NCI-H1694 treated with DMSO at 0.1 percent for 48 hours (cell line): ENCODE measurements at regions not wholly inside any gene's neighbourhood (a gene's known extent, or its start where the extent isn't known, plus 50 kb on each side); places are given as distances from the start of the nearest gene placed in this dataset.

Experiments used
- DNase-seq: peaks from one replicate; lab custom pipeline; 2025; lab: John Stamatoyannopoulos, UW

- DNase-seq, result no peak
These were observed 88.2 kb downstream of the TMA16 start for GRCh38 chr4:163582703-163583102.

DNA sequence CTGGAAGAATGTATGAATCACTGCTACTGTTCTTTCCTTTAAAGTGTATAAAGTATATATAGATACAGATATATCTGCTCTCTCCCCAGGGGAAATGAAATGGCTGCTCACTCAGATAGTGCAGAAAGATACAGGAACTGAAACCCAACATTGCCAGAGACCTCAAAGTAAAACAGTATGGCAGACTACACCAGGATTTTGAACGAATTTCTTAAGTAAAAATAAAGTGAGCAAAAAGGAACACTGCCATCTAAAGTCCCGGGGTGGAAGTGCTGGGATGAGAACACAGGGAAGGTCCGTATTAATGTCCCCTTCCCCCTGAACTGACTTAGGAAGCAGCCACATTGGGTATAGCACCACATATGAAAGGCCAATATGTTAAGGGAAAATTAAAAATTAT is 93.4 kb downstream of the TMA16 start:
- DNase-seq, result no peak

DNA sequence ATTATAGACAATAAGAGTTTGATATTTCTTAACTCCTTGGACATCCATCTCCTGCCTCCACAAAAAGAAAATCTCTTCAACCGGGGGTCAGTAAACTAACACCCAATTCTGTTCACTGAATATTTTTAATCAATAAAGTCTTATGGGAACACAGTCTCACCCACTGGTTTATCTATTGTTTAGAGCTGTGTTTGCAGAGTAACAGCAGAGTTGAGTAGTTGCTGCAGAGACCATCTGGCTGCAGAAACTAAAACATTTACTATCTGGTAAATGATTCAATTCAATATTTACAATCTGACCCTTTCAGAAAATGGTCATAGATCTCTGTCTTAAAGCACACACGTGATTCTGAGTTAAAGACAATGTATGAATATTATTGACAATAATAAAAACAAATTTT is 94.0 kb downstream of the TMA16 start:
- no peak for DNase-seq

DNA sequence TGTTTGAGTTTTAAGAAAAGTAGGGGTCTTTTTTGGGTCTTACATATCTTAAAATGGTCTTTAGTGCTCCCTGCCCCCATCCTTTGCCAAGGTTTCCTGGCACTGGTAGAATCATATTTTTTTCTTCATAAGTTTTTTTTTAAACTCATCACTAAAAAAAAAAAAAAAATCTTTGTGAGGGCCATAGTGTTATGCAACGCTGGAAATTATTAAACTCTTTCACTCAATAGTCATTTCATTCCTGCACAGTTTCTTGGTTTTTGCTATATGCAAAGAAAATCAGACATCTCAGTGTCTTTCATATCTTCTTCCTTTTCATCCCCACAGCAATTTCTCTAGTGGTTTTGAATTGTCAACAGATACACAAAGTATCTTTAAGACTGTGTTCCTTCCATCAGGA is 95.6 kb downstream of the TMA16 start:
- no peak for DNase-seq

DNA sequence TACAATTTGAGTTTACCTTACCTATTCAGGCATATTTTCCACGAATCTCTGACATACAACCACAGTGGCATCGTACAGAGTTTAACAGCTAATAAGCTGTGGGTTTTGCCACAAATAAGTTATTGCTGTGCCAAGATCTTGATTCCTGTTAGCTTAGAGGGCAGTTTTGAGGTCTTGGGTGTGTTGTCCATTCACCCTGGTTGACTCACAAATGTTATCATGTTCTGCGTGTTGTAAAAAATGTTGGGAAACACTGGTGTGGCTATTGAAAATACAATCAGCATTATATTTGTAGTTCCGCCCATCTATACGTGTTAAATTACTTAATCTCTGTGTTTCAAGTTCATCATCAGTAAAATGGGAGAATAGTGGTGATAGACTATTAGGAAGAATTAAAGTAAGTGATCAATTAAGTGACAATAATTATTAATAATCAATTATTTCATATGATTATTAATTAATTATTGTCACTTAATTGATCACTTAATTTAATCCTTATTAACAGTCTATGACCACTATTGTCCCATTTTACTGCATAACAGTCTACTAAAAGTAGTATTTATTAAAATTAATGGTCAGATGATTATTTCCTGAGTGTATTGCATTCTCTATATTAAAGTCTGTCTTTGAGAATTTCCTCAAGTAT is 96.3 kb downstream of the TMA16 start:
- no peak for DNase-seq

DNA sequence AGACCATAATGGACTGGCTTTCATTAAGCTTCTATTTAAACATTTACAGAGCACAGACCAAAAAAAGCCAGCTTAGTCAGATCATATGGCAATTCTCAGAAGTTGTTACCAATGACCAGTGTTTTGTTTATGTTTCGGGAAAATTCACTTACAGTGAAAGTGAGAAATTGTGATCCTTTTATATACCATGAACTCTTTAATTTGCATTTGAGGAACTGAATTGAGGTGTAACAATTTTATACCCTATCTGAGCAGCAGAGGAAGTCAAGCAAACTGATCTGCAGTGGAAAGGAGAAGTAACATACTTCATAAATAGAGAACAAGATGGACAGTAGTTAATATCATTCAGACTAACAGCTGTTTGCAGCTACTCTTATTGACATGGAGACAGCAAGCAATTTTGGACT is 97.1 kb downstream of the TMA16 start:
- DNase-seq, result no peak

- no peak for DNase-seq
These were observed 97.7 kb downstream of the TMA16 start for GRCh38 chr4:163592212-163592611.

DNA sequence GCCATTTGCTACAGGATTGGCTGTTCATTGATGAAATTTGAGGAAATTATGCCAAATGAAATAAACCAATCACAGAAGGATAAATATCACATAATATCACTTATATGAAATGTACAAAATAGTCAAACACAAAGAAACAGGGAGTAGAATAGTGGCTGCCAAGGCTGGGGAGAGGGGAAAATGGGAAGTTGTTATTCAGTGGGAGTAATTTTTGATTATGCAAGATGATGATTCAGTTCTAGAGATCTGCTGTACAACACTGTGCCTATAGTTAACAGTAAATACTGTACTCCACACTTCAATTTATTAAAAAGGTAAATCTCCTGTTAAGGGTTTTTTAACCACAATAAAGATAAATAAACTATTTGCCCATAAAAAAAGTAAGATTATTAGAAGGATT is 101.1 kb downstream of the TMA16 start:
- DNase-seq, result no peak

- DNase-seq, result no peak
These were observed 103.5 kb downstream of the TMA16 start for GRCh38 chr4:163598028-163598427.

DNA sequence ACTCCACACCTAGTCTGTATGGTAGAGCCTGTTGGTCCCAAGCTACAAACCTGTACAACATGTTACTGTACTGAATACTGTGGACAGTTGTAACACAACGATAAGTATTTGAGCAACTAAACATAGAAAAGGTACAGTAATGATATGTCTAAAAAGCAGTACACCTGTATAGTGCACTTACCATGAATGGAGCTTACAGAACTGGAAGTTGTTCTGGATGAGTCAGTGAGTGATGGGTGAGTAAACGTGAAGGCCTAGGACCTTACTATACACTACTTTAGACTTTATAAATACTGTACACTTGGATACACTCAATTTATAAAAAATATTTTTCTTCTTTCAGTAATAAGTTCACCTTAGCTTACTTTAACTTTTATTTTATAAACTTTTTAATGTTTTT is 104.0 kb downstream of the TMA16 start:
- DNase-seq, result no peak

DNA sequence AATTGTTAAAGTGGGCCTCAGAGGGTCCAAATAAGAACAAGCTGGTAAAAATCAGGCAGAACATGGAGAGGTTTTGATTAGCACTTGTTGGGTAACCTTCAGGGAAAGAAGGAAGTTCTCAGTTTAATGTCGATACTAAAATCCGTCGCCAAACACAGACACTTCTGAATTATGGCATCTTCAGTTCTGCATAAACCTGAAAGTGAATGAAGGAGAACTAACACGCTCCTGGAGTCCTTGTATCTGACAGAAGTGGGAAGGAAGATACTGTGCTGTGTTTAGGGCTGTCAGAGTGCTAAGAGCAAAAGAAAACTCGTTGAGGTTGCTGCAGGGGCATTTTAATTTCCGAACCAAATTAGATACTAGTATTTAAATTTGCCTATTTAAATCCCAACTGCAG is 106.2 kb downstream of the TMA16 start:
- DNase-seq, result no peak

DNA sequence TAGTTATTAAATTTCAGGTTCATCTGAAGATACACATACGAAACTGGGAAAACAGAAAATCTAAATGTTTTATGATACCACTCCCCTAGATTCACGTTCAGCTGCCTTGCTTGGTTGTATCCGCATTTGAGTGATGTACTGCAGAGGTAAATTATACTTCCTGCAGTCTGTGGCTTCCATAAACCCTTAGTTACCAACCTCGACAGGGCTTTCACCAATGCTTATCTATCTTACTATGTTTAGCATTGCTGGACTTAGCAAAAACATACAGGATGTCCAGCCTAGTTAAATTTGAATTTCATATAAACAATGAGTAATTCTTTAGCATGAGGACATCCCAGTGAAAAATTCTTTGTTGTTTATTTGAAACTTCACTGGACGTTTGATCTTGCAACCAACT is 108.8 kb downstream of the TMA16 start:
- no peak for DNase-seq

DNA sequence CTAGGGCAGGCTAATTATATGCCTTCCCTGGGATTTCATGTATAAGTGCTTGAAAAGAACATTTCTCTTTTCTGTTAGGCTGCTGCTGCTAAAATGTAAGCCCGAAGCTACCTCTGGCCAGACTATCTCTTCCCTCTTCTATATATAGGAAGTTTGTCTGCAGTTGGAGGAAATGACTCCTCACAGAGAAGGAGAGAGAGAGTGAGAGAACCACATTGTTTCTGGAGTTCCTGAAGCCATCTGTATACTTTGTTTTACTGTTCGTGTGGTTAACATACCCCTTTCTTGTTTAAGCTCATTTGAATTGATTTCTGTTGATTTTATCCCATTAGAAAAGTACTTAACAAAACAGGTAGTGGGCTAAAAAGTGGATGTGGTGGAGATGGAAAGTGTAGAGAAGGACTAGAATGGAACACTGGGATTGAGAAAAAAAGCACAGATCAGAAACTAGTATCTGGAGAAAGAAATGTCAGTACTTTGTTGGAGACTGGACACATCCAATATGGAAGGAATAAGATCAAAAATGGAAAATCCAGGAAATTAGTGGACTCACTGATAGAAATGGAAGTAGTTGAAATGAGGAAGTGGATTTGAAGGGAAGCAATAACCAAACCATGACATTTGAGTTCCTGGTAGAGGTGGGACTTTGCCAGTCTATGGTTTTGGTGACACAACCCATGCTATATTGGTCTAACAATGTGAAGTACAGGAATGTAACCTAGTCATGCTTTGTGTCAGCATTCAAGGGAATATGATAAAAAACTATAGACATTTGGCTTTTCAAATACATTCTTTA is 112.6 kb downstream of the TMA16 start:
- DNase-seq, result no peak

- no peak for DNase-seq
These were observed 114.5 kb downstream of the TMA16 start for GRCh38 chr4:163609019-163609418.

DNA sequence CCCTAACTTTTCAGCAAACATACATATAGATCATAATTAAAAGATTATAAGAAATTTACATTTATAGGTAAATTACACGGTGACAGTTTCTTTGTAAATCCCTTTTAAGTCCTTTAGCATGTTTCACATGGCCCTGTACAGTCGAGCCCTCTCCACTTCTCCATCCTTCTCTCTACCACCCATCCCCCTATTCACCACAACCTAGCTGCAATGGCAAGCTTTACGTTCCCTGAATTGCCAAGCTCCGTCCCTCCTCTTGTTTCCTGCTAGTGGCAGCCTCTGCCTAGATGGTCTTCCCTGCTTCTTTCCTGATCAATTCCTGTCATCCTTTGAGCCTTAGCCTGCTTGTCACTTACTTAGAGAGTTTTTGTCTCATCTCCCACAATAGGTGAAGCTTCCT is 116.2 kb downstream of the TMA16 start:
- DNase-seq, result no peak

- DNase-seq, result no peak
These were observed 116.7 kb downstream of the TMA16 start for GRCh38 chr4:163611182-163611581.

DNA sequence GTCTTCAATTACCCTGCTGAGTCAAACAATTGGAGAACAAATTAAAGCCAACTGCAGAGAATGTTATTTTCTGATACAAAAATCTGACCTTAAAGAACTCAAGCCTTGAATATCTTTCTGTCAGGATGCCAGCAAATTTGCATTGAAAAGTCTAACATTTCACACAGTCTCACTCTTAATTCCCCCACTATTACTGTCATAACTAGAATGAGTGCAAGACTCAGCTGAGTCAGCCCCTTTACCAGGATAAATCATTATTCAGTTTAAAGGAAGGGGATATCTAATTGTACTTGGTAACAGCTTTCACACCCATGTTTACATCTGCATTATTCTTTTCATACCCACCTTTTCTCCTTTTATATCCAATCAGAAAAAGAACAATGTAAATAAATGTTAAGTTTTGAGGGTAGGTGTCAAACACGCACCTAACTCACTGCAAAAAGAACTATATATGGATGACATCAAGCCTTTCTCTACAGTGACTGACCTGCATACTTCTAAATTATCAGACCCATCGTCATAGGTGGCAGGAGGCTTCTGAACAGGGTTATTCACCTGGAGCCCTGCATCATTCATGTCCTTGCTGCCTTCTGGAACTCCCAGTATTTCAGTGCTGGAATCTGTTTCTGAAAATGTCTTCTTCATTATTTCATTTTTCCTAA is 117.4 kb downstream of the TMA16 start:
- no peak for DNase-seq

GRCh38 chr4:163612762-163613161 is 118.3 kb downstream of the TMA16 start:
- DNase-seq, result no peak

DNA sequence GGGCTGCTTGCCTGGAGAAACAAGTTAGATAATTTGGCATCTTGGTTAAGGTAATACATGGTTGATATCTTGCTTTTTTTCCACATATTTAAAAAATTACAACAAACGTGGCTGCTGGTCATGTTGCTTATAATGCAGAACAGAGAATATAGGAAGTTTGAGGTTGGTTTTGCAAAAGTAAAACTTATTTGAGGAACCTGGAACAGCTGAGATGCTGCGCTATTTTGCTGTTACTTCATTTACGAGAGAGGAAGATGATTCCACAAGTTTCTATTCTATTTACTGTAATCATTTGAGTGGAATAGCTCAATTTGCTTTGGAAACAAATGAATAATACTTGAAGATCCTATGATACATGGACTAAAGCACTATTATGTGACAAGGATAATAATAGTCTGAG is 118.9 kb downstream of the TMA16 start:
- DNase-seq, result no peak

GRCh38 chr4:163614866-163615265 is 120.4 kb downstream of the TMA16 start:
- no peak for DNase-seq

- no peak for DNase-seq
These were observed 124.4 kb downstream of the TMA16 start for GRCh38 chr4:163618845-163619244.

DNA sequence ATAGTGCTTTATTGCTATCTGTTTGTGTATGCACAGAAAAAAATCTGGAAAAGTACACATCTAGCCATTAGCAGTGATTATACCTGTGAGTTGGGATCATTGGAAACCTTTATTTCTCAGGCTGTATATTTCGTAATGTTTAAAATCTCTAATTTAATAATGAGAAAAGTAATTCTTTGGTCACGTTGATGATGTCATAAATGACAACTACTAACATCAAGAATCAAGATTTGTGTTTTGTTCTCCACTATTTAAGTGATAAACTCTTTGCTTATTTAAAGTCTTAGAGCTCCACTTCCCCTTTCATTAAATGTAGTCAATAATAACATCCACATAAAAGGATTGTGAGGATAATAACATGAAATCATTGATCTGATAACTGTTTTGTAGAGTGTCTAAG is 126.2 kb downstream of the TMA16 start:
- DNase-seq, result no peak

GRCh38 chr4:163621821-163622220 is 127.3 kb downstream of the TMA16 start:
- no peak for DNase-seq
